H1 (cell line): ENCODE measurements at regions not wholly inside any gene's neighbourhood (a gene's known extent, or its start where the extent isn't known, plus 50 kb on each side); places are given as distances from the start of the nearest gene placed in this dataset.

Experiments
- ATF2 ChIP-seq: IDR thresholded peaks from 2 replicates; pipeline ENCODE4 v1.6.1; 2012; ENCODE audit warnings: low read length, inconsistent platforms

GRCh38 chr3:176937541-176937940, 259.7 kb downstream of the TBL1XR1 start (continued):
- TF ChIP-seq ATF2: no peak
